ENCODE measurements at regions not wholly inside any gene's neighbourhood (a gene's known extent, or its start where the extent isn't known, plus 50 kb on each side); places are given as distances from the start of the nearest gene placed in this dataset.

DNA sequence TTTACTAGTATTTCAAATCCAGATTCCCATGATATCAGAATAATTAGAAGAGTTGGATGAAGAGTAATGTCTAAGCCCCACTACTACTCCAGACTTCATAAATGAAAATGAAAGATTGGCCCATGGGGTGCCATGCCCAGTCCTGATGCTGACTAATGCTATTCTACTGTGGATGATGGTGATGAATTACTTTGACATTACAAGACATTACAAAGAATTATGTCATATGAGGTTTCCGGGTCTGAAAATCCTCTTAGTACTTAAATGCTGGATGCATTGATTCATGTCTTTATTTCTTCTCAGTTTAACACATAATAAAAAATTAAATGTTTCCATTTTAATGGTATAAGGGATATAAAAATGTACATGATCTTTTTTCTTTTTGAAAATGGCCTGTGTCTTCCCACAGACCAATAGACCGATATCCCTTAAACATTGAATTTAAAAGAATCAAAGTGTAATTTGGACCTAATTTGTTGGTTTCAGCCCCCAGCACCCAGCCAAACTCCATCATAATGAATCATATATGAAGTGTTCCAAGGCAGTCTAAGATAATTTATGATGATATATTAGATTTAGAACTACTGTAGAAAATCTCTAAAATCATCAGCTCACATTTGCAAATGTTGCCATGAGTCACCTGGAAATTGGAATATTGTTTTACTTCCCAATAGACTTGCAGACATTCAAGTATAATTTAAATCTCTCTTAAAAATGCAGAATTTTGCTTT, 223.6 kb upstream of the SGCD start:
- no peak for FAIRE-seq
- TF ChIP-seq EZH2 (IDR thresholded peaks at IDR 0.05; ENCODE audit: borderline replicate concordance, low read depth, low read length, severe bottlenecking) (no peak), JUN (IDR thresholded peaks at IDR 0.05; ENCODE audit: borderline replicate concordance, insufficient read depth, insufficient read length, low read depth) (no peak), FOS (IDR thresholded peaks at IDR 0.05; ENCODE audit: borderline replicate concordance, insufficient read depth, low read length) (no peak), MYC (IDR thresholded peaks at IDR 0.05; ENCODE audit: low read depth, low read length) (no peak), POLR2A (IDR thresholded peaks at IDR 0.05; ENCODE audit: low read depth, low read length) (no peak), GATA2 (IDR thresholded peaks at IDR 0.05; ENCODE audit: insufficient read depth, insufficient read length, low read depth, low read length) (no peak), POLR2AphosphoS5 (IDR thresholded peaks at IDR 0.05; ENCODE audit: insufficient read depth, low read depth, low read length) (no peak)
- TF ChIP-seq, protein P1, sequence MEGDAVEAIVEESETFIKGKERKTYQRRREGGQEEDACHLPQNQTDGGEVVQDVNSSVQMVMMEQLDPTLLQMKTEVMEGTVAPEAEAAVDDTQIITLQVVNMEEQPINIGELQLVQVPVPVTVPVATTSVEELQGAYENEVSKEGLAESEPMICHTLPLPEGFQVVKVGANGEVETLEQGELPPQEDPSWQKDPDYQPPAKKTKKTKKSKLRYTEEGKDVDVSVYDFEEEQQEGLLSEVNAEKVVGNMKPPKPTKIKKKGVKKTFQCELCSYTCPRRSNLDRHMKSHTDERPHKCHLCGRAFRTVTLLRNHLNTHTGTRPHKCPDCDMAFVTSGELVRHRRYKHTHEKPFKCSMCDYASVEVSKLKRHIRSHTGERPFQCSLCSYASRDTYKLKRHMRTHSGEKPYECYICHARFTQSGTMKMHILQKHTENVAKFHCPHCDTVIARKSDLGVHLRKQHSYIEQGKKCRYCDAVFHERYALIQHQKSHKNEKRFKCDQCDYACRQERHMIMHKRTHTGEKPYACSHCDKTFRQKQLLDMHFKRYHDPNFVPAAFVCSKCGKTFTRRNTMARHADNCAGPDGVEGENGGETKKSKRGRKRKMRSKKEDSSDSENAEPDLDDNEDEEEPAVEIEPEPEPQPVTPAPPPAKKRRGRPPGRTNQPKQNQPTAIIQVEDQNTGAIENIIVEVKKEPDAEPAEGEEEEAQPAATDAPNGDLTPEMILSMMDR (IDR thresholded peaks at IDR 0.05; ENCODE audit: extremely low read depth in 1 of 2, insufficient read depth in 1 of 2, low read depth in 1 of 2, low read length in 2 of 2) = no peak
- TF ChIP-seq, protein P2, sequence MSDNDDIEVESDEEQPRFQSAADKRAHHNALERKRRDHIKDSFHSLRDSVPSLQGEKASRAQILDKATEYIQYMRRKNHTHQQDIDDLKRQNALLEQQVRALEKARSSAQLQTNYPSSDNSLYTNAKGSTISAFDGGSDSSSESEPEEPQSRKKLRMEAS (IDR thresholded peaks at IDR 0.05; ENCODE audit: insufficient read depth, insufficient read length) = no peak
- Histone ChIP-seq H3K27ac (ENCODE audit: insufficient read depth, low read depth, low read length) (no peak overlapping the region), H3K27me3 (ENCODE audit: control insufficient read depth in 2 of 2, insufficient read depth in 2 of 2, low read length in 2 of 2) (no peaks in the 10 kb centered on the region), H3K9me3 (replicated peaks; ENCODE audit: control insufficient read depth, insufficient read depth, low read length) (peaks cover 2% of the 10 kb centered on the region), H3K9me1 (replicated peaks; ENCODE audit: control insufficient read depth, extremely low read depth, insufficient read depth, low read length) (no peaks in the 10 kb centered on the region), H3K79me2 (ENCODE audit: control insufficient read depth, insufficient read depth, low read length) (no peaks in the 10 kb centered on the region), H3K4me3 (replicated peaks in 1 of 3; ENCODE audit: insufficient read depth in 1 of 3, low read depth in 1 of 3, low read length in 3 of 3) (no peak overlapping the region), H4K20me1 (replicated peaks; ENCODE audit: control insufficient read depth, extremely low read depth, insufficient read depth, low read length) (no peaks in the 10 kb centered on the region), H3K36me3 (ENCODE audit: control insufficient read depth in 2 of 2, extremely low read depth in 1 of 2, insufficient read depth in 2 of 2, low read length in 2 of 2) (no peaks in the 10 kb centered on the region), H3K9ac (replicated peaks; ENCODE audit: extremely low read depth, insufficient read depth, low read length) (no peak overlapping the region), H3K4me2 (ENCODE audit: insufficient read depth, low read length) (no peak overlapping the region), H2AFZ (ENCODE audit: low read depth, low read length) (no peak overlapping the region), H3K4me1 (ENCODE audit: control insufficient read depth, extremely low read depth, insufficient read depth, low read length) (no peaks in the 10 kb centered on the region)
- intact Hi-C loops (cut with micrococcal nuclease) (no loop called here), dilution Hi-C loops (cut with MboI; ENCODE audit: extremely low pct_ligation_motif_present, low sequenced_read_pairs) (no loop called here)
- no TSS peak for BruUV-seq (replicated peaks)
- ChIA-PET POLR2A (no interaction called here), CTCF (no interaction called here)
- DNase-seq (ENCODE audit: low read depth, low spot score) = no peak

Data from endothelial cell of umbilical vein (primary cell).